ENCODE measurements at regions not wholly inside any gene's neighbourhood (a gene's known extent, or its start where the extent isn't known, plus 50 kb on each side); places are given as distances from the start of the nearest gene placed in this dataset.

DNA sequence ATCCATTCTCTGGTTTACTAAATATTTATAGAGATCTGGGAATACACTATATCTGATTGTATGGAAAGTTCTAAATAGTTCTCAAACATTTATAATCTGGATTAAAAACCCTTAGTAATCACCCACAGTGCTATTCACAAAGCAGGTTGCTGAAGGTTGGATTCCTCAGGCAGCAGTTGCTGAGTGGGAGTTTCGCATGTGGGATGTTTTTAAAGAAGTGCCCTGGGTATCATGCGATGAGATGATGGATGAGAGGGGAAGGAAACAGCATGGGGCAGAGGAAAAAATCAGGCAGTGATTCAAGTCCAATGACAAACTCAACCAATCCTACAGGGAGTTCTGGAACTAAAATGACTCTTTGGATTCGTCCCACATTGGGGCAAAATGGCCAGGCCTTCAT, 85.3 kb upstream of the GALNT2 start:
- TF ChIP-seq, protein P1, sequence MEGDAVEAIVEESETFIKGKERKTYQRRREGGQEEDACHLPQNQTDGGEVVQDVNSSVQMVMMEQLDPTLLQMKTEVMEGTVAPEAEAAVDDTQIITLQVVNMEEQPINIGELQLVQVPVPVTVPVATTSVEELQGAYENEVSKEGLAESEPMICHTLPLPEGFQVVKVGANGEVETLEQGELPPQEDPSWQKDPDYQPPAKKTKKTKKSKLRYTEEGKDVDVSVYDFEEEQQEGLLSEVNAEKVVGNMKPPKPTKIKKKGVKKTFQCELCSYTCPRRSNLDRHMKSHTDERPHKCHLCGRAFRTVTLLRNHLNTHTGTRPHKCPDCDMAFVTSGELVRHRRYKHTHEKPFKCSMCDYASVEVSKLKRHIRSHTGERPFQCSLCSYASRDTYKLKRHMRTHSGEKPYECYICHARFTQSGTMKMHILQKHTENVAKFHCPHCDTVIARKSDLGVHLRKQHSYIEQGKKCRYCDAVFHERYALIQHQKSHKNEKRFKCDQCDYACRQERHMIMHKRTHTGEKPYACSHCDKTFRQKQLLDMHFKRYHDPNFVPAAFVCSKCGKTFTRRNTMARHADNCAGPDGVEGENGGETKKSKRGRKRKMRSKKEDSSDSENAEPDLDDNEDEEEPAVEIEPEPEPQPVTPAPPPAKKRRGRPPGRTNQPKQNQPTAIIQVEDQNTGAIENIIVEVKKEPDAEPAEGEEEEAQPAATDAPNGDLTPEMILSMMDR (IDR thresholded peaks at IDR 0.05; ENCODE audit: poor library complexity, severe bottlenecking), result no peak
- TF ChIP-seq EZH2 (IDR thresholded peaks at IDR 0.05; ENCODE audit: borderline replicate concordance, insufficient read depth, low read length, poor library complexity, severe bottlenecking) (no peak), REST (IDR thresholded peaks at IDR 0.05; ENCODE audit: borderline replicate concordance) (no peak), POLR2AphosphoS5 (IDR thresholded peaks at IDR 0.05) (no peak), SMC3 (conservative IDR thresholded peaks at IDR 0.05; ENCODE audit: poor library complexity) (no peak), TAF1 (IDR thresholded peaks at IDR 0.05; ENCODE audit: low read depth) (no peak), EP300 (conservative IDR thresholded peaks at IDR 0.05; ENCODE audit: poor library complexity, severe bottlenecking) (no peak), RAD21 (conservative IDR thresholded peaks at IDR 0.05) (no peak), MXI1 (conservative IDR thresholded peaks at IDR 0.05; ENCODE audit: poor library complexity, severe bottlenecking) (no peak)
